ENCODE measurements at regions not wholly inside any gene's neighbourhood (a gene's known extent, or its start where the extent isn't known, plus 50 kb on each side); places are given as distances from the start of the nearest gene placed in this dataset.
"Not testable (repeated sequence)": the region's sequence is repeated elsewhere in the genome, so short reads cannot be mapped to it uniquely, and the experiment has no call there.

DNA sequence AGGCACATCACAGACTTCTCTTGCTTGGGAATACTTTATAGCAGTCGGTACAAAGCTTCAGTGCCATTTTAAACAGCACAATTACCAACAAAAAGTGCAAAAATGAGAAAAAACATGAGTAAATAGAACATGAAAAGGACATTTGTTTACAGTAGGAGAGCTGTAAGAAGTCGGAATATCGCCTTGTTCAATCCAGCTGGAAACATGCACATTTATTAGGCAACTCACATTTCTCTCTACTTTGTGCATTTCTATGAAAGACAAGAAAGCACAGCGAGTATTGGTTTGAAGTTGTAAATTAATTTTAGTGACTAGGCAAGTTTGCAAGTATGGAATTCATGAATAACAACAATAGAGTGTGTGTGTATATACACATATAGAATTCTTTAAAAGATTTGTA, 484.7 kb downstream of the DACH1 start:
- no peak for DNase-seq

DNA sequence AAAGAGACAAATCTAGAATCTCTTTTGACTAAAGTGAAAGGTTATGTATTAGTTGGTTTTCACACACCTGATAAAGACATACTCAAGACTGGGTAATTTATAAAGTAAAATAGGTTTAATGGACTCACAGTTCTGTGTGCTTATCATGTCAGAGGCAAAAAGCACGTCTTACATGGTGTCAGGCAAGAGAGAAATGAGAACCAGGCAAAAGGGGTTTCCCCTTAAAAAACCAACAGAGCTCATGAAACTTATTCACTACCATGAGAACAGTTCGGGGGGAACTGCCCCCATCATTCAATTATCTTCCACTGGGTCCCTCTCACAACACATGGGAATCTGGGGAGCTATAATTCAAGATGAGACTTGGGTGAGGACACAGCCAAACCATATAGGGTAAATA, 486.8 kb downstream of the DACH1 start:
- no peak for DNase-seq

DNA sequence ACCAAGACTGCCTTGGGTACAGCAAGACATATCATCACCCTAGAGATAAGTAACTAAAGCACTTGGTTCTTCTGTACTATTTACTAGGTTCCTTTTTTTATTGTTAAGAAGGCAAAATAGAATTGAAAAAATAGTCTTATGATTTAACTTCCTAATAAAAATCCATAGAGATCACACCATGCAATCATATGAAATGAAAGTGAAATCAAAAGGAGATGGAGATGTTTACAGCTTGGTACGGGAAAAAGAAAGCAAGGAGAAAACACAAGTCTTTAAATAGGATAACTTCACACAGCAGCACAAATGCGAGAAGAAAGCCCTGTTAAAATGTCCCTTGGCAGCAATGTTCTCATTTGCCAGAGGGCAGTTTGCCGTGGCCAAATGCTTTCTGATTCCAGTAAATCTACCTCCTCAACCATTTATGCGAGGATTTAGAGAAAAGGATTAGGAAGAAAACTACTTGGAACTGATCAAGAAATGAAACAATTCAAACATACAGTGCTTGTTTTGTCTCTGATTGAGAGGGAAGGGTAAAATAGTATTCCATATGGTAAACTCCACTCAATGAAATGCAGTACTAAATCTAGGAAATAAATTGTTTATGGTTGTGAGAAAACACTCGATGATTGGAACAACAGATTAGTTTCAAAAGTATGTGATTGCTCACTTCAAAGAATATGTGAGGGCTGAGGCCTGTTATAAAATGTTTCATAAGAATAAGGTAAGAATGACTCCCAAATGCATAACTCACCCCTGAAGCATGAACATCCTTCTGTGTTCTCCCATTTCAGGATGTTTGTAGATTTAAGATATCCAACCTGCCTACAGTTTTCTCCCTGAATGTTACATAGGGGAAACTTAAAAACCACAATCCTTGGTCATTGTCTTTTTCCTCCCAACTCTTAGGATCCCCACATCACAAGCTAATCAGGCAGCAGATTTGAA, 487.8 kb downstream of the DACH1 start:
- no peak for DNase-seq

DNA sequence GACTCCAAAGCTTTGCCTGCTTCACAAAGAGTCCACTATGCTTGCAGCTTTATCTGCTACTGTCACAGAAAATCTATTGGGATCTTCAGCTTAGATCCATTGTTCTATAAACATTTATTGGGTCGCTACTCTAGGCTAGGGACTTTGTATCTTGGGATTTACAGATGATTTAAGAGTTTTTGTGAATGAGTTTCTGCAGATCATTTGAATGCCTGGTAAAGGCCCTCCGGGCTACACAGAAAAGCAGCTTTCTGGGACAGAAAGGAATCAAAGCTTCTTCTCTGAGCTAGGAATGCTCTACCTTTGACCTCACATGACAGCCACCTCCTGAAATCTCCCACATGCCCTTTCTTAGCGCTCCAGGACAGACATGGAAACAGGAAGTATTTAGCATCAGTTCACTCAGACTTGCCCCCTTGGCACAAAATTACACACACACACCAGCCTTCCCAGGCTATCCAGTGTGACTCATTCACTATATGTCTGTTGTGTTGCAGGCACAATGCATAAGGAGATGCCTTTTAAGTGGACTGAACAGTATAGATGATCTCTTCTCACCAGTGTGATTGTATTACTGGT, 492.4 kb downstream of the DACH1 start:
- no peak for DNase-seq

DNA sequence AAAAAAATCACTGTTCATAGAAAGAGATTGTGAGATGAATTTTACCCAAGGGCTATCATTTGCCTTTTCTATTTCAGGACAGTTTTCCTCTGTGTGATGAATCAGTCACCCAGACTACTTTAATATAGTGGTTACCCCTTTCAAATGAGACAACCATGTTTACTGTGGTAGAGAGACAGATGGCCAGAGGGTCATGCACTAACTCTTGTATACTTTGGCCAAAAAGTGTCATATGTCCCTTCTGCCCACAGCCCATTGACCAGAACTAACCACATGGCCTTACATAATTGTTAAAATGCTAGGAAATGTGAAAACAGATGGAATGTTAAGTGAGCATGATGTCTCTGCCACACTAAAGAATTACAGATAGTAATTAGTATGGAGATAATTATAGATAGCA, 498.7 kb downstream of the DACH1 start:
- DNase-seq: no peak

DNA sequence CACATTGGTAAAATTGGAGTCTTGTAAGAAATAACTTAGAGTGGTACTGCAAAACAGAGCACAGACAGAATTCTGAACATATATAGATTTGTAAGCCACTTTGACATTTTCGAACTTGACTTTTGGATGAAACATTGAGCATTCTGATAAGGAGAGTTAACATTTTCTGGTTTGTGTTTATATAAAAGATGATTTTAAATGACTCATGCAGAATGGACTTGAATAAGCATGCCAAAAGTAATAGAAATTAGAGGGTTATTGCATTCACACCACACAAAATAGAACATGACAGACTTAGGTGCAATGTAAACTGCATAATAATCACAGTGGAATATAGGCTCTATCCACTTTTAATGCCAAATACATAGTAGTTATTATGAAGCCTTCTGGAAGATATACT, 507.0 kb downstream of the DACH1 start:
- no peak for DNase-seq

DNA sequence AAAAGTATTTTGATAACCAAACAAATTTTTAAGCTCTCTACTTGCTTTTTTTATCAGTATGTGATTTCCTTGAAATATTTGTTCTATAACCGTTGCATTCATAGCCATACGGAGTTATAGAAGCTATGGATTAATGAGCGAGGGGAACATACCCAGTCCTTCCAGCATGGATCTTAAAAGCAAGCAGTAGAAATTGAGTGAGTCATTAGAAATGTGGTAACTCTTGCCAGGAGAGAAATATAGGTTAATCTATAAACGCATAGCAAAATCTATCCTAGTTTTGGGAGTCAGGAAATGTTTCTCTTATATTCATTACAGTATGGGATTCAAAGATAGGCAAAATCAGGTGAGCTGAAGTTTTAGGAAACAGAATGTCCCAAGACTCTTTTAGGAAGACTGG, 507.4 kb downstream of the DACH1 start:
- DNase-seq: no peak

DNA sequence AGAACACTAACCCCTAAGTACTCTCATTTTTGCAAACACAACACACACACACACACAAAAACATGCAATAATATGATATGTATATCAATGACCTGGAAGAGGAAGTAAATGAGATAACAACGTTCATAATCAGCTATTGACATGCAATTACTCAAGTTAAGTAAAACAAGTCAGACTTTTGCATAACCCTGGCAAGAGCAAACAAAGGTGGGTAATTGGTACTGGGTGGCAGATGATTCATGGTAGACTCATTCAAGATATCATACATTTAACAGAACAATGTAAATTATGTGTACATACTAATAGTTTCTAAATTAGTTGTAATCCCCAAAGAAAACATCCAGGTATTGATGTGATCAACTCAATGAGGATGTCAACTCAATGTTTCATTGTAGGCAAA, 508.8 kb downstream of the DACH1 start:
- no peak for DNase-seq

DNA sequence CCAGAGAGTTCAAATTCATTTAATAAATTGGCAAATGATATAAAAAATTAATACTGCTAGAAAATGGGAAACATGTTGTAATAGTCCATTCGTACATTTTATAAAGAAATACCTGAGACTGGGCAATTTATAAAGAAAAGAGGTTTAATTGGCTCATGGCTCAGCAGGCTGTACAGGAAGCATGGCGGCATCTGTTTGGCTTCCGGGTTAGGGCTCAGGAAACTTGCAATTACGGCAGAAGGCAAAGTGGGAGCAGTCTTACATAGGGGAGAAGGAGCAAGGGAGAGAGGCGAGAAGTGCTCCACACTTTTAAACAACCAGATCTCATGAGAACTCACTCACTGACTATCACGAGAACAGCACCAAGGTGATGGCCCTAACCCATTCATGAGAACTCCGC, 512.0 kb downstream of the DACH1 start:
- DNase-seq: no peak

DNA sequence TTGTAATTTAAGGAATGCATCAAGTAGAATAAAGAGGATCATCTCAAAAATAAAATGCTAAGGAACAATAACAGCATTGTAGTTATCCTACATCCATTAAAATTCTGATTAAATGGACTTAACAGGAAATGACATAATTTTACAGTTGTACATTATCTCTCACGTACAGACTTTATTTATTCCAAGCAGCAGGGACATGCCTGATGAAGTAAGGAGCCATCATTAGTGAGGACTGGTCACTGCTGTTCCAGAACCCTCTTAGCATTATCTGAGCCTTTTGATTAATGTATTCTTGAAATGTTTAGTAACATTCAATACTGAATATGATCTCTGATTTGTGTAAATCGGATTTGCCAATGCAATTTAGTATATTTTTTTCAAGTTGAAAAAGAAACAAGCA, 516.1 kb downstream of the DACH1 start:
- DNase-seq: no peak

DNA sequence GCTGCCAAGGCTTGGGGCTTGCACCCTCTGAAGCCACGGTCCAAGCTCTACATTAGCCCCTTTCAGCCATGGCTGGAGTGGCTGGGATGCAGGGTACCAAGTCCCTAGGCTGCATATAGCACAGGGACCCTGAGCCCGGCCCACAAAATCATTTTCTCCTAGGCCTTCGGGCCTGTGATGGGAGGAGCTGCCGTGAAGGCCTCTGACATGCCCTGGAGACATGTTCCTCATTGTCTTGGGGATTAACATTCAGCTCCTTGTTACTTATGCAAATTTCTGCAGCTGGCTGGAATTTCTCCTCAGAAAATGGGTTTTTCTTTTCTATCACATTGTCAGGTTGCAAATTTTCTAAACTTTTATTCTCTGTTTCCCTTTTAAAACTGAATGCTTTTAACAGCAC, 521.1 kb downstream of the DACH1 start:
- DNase-seq: not testable (repeated sequence)

DNA sequence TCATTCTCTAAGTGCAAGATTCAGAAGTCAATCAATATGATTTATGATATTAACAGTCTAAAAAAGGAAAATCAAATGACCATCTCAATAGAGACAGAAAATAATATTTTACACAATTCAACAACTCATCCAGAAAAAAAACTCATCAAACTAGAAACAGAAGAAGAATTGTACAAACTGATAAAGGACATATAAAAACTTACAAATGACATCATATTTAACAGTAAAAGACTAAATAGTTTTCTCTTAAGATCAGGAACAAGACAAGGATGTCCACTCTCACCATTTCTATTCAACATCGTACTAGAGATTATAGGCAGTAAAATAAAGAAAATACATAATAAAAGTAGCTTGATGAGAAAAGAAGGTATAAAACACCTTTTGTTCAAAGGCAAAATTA, 527.3 kb downstream of the DACH1 start:
- no peak for DNase-seq

DNA sequence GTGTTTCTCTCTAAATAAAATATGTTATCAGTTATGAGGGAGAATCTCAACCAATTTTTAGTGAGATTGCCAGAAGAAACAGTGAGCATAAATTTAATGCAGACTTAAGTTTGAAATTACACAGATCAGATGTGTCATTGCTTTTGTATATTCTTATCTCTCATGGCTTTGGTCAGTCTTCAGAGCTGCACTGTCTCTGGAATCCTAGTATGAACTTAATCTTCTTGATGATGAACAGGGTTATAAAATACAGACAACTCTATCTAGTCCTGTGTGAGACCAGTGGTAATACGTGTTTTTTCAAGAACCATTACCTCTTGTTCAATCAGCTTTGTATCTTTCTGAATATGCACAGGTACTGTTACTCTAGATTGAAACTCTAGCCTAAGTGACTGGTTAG, 528.0 kb downstream of the DACH1 start:
- no peak for DNase-seq

DNA sequence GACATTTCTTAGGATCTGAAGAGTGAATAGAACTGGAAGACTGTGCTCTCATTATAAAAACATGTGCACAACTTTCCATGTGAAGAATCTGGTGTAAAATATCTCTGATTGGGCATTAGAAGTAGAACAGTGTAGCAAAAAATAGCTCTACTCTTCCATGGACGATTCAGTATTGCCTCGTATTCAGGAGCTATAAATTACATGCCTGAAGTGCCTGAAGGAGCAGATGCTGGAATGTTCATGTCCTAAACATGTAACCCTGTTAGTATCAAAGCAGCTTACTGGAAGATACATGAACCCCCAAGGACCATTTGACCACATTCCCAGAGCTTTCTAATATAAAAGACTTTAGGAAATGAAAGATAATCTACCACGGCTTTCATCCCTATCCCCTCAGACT, 528.9 kb downstream of the DACH1 start:
- no peak for DNase-seq

DNA sequence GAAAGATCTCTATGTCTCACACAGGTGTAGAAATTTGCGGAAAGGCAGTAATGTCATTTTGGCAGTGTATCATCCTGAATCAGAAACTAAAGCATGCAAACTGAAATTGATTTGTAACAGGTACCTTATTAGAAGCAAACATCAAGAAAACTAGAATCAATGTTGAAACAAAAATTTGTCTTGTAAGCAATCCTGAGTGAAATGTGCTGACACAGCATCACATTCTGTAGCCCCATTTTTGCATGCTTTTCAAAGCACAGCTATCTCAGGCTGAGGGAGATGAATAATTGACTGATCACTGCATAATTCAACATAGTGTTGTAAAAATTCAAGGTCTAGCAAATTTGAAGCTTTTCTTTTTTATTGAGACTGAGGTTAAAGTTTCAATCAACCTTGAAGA, 539.7 kb downstream of the DACH1 start:
- DNase-seq: no peak

DNA sequence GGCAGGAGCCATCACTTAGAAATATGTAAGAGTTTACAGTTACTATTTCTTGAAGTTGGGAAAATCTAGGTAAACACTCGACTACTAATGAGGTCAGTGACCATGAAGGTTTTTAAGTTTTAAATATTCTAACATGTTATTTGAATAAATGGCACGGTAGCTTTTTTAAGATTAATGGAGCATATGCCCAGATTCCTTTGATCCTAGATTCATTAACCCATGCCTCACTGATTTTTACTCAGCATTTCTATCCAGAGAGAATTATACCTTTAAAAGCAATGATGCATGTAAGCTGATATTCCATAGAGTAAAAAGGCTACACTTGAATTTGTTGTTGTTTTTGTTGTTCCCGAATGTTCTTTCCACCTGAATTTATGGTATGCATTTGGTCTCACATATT, 541.4 kb downstream of the DACH1 start:
- no peak for DNase-seq

DNA sequence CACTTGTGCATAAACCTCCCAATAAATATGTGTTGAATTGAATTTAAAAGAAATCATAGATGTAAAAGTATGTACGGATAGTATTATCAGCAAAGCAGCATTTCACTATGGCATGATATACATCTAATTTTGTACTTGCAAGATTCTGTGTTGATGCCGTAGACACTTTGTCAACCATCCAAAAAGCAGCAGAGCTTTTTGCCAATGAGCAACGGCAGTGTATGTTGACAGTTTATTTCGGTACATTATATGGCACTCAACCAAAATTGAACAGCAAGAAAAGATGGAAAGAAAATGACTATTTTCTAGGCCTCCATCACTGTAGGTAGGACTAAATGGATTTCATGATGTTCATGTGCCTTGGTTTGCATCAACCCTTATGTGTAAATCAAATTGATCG, 543.7 kb downstream of the DACH1 start:
- DNase-seq: no peak

DNA sequence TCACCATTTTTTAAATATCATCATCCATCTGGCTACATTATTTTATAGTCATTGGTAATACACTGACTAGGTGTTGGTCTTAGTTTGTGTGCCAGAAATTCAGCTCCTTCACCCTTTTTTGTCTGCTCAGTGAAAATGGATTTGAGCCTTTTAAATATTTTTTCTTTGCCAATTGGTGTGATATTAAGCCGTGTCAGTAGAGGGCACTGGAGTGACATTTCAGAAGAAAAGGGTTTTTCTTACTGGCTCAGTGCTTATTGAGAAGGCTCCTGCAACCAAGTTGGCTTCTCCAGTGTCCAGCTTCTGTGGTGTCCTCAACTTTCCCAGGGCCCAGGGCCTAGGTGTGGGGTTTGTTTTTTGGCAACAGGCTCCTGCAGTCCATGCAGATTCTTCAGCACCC, 546.6 kb downstream of the DACH1 start:
- DNase-seq: peak in 1 of 2 experiments; percentile 9

DNA sequence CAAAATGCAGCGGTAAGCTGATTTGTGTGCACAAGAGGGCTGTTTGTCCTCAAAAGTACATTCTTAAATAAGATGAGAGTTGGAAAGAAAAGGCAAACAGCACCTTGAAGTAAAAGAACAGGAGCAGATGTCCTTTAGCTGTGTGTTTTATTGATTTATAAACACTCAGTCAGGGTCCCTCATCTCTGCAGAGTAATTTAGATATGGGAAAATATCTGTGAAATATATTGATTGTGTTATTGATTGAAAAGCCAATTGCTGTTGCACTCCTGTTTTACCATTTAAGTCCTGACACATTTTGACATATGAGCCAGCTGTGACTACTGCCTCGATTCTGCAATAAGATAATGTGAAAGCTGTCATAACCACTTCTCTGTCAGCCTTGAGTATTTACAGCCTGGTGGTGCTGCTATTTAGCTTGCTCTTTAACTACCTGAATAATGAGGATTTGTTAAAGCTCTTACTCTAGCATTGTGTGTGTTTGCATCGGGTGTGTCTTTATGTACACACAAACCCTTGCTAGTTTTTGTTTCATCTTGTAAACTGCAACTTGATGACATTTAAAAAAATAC, 550.1 kb downstream of the DACH1 start:
- DNase-seq: peak; percentile 45 to 57

DNA sequence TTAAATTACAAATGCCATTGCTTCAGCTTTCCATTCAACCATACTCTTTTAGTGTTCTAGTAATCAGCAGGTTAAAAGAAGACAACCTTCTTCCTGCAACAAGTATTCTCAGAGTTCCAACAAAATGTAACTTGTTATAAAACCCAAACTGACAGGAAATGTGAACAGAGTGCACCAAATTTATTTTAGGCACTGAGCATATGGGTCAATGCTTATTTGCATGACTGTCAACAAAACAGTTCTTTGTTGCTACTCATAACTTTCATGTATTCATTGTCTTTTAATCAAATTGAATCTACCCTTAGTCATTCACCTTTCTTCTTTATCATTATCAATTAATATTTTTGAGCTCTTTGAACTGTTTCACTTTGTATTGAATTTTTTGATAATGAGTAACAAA, 554.1 kb downstream of the DACH1 start:
- DNase-seq: no peak

DNA sequence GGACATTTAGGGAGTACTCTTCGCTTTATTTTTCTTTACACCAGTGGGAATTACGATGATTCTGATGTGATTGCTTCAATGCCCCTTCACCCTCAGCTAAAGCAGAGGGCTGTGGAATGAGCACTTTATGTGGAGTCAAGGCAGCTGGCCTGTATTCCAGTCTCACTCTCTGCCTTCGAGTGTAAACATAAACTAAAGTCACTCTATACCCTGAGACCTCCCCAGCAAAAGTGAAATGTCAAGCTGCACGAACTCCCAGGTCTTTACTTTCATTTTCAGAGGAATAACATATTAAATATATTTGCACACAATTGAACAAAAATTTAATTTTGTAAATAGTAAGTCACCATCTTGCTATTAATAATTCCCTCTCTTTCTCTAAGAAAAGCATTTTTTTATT, 557.1 kb downstream of the DACH1 start:
- DNase-seq: no peak

DNA sequence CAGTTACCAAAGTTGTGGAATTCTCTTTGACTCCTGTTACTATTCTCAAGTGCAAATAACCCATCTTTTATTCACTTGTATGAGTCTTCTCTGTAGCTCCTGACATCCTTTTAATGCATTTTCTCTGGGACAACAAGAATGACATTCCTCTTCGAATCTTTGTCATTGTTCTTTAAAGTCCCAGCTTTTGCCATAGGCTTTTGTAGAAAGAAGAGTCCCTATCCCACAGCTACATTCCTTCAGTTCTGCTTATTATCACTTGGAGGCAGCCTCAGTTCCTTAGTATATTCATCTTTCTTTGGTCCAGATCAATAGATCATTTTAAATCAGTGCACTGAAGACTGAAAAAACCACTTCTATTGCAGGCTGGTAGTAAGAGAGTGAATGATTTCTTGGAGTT, 560.2 kb downstream of the DACH1 start:
- DNase-seq: no peak

DNA sequence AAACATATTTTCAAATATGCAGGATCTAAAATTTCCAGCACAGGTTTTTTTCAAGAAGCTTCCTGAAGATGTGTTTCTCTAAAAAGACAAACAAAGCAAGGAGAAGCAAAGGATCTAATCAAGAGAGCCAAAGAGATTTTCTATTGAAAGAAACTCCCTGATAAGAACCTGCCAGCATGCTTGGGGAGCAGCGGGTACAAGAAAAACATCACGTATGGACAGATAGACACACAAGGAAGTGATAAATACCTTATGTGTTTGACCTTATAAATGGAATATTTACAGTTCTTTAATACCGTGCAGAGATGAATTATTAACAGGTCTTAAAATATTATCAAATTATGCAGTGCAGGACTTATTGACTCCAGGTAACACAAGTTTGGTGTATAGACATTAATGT, 562.1 kb downstream of the DACH1 start:
- no peak for DNase-seq

DNA sequence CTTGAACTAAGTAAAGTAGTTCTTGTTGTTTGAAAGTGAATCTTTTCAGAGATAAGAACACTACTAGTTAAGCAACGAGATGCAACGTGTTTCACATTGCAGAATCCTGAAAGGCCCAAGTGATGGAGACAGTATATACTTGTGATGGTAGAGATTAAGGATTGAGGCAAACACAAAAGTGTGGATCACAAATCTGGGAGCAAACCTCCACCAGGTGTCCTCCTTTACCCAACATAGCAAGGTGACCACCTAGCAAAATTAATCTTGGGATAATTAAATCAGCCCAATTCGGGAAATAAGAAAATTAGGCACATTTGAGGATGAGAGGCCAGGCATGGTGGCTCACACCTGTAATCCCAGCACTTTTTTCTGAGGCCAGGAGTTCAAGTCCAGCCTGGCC, 563.9 kb downstream of the DACH1 start:
- no peak for DNase-seq

All from SHP77 (cell line).